ENCODE measurements at regions not wholly inside any gene's neighbourhood (a gene's known extent, or its start where the extent isn't known, plus 50 kb on each side); places are given as distances from the start of the nearest gene placed in this dataset.

DNA sequence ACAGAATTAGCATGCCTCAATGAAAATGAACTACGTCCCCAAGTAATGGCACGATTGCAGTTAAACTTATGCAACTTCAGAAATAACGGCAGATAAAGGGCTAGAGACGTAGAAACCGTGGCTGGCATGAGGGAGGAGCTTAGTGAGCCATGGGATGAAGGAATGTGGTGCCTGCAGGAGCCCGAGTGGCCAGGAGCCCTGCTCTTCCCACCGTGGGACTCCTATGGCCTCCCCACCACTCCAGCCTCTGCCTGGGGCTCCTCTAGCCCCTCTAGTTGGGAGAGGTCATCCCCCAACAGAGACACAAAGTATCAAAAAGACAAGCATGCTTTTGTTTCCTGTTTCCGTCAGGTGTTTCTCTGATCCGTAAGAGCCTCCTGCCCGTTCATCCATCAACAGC, 75.1 kb upstream of the BHLHE23 start:
- Mint-ChIP-seq H3K9me3 (peaks cover 21% of the 10 kb centered on the region), H3K4me3 (no peak overlapping the region), H3K4me1 (no peaks in the 10 kb centered on the region), H3K36me3 (ENCODE audit: low read depth) (peaks cover 1% of the 10 kb centered on the region), H3K27ac (no peak overlapping the region), H3K27me3 (peaks cover 23% of the 10 kb centered on the region)
- intact Hi-C loops (cut with micrococcal nuclease), result no loop called here
- ChIA-PET CTCF (no interaction called here), POLR2A (no interaction called here)
- DNase-seq (no peak), ATAC-seq (ENCODE audit: low read depth) (no peak)
- TF ChIP-seq, protein P1, sequence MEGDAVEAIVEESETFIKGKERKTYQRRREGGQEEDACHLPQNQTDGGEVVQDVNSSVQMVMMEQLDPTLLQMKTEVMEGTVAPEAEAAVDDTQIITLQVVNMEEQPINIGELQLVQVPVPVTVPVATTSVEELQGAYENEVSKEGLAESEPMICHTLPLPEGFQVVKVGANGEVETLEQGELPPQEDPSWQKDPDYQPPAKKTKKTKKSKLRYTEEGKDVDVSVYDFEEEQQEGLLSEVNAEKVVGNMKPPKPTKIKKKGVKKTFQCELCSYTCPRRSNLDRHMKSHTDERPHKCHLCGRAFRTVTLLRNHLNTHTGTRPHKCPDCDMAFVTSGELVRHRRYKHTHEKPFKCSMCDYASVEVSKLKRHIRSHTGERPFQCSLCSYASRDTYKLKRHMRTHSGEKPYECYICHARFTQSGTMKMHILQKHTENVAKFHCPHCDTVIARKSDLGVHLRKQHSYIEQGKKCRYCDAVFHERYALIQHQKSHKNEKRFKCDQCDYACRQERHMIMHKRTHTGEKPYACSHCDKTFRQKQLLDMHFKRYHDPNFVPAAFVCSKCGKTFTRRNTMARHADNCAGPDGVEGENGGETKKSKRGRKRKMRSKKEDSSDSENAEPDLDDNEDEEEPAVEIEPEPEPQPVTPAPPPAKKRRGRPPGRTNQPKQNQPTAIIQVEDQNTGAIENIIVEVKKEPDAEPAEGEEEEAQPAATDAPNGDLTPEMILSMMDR (IDR thresholded peaks at IDR 0.05), result no peak

DNA sequence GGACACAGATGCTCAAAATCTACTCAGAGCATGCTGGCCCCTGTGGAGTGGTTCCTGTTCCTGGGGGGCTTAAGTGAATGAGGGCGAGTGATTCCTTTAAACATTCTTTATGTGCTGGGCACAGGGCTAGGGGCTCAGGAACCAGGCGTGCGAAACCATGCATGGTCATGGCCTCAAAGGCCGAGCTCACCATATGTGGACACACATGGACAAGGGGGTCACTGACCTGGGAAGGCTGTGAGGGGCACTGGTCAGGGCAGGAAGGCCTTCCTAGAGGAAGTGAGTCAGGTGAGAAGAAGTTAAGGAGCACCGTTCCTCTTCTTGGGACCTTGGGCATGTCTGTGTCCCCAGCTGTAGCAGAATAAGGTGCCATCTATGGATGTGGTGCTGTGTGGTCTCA, 74.6 kb upstream of the BHLHE23 start:
- Mint-ChIP-seq H3K27ac (no peak overlapping the region), H3K4me3 (no peak overlapping the region), H3K9me3 (peaks cover 21% of the 10 kb centered on the region), H3K4me1 (no peaks in the 10 kb centered on the region), H3K27me3 (peaks cover 25% of the 10 kb centered on the region), H3K36me3 (ENCODE audit: low read depth) (peaks cover 5% of the 10 kb centered on the region)
- POLR2A ChIA-PET, result no interaction called here
- CTCF ChIA-PET, result no interaction called here
- TF ChIP-seq, protein P1 (IDR thresholded peaks at IDR 0.05), result no peak
- ATAC-seq (ENCODE audit: low read depth) (no peak), DNase-seq (no peak)
- intact Hi-C loops (cut with micrococcal nuclease), result no loop called here

DNA sequence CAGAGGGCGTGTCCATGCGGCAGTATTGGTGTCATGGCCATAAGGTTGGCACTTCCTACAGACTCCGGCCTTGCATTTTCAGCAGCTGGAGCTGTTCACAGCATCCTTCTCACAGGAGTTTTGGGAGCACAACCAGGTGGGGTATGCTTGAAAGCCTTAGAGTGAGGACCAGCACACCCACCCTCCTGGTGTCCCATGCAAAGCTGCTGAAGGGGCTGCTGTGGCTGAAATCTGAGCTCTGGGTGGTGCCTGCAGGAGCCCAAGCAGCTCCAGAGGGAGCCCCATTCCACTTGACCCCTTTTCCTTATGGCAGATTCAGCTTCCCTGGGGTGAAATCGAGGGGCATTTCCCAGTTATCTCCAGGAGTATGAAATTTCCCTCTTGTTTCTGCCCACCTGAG, 74.0 kb upstream of the BHLHE23 start:
- DNase-seq, result no peak
- intact Hi-C loops (cut with micrococcal nuclease), result no loop called here
- ChIA-PET POLR2A (no interaction called here), CTCF (no interaction called here)
- Mint-ChIP-seq H3K4me3 (no peak overlapping the region), H3K27me3 (peaks cover 27% of the 10 kb centered on the region), H3K27ac (no peak overlapping the region), H3K9me3 (peaks cover 24% of the 10 kb centered on the region), H3K4me1 (no peaks in the 10 kb centered on the region), H3K36me3 (ENCODE audit: low read depth) (peaks cover 6% of the 10 kb centered on the region)
- no peak for ATAC-seq (ENCODE audit: low read depth)
- TF ChIP-seq, protein P1 (IDR thresholded peaks at IDR 0.05), result no peak

DNA sequence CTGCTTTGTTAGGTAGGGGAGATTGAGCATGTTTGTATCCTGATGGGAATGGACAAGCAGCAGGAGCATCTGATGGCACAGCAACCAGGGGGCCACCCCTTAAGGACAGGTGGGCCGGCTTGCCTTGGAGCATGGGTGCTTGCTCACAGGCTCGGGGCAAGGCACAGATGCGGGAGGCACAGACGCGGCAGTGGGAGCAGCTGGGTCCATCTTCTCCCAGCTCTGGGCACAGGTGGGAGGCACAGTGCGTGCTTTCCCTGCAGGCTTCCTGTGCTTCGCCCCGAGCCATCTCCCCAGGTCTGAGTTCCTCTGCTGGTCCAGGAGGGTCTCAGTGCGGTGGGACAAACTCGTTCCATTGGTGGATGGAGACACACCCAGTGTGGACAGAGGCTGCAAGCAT, 73.6 kb upstream of the BHLHE23 start:
- Mint-ChIP-seq H3K36me3 (ENCODE audit: low read depth) (peaks cover 6% of the 10 kb centered on the region), H3K27me3 (peaks cover 27% of the 10 kb centered on the region), H3K4me1 (no peaks in the 10 kb centered on the region), H3K9me3 (peaks cover 27% of the 10 kb centered on the region), H3K4me3 (no peak overlapping the region), H3K27ac (no peak overlapping the region)
- TF ChIP-seq, protein P1 (IDR thresholded peaks at IDR 0.05), result no peak
- no peak for DNase-seq
- POLR2A ChIA-PET, result no interaction called here
- CTCF ChIA-PET, result no interaction called here
- intact Hi-C loops (cut with micrococcal nuclease), result no loop called here
- no peak for ATAC-seq (ENCODE audit: low read depth)

DNA sequence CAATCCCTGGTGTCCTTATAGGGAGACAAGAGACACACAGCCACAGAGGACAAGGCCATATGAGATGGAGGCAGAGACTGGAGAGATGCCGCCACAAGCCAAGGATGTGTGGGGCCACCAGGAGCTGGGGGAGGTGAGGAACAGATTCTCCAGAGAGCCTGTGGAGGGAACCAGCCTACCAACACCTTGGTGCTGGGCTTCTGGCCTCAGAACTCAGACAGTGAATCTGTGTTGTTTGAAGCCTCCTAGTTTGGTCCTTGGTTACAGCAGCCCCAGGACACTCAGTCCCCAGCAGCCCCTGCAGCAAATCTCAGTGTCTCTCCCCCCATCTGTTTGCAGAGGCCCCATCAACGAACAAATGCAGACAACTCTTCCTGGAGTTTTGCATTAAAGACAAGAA, 73.2 kb upstream of the BHLHE23 start:
- H3K27ac Mint-ChIP-seq, result no peak overlapping the region
- TF ChIP-seq, protein P1 (IDR thresholded peaks at IDR 0.05), result no peak
- CTCF ChIA-PET, result no interaction called here
- ATAC-seq (ENCODE audit: low read depth) (no peak), DNase-seq (no peak)
- H3K4me3 Mint-ChIP-seq, result no peak overlapping the region
- peaks cover 29% of the 10 kb centered on the region for H3K9me3 Mint-ChIP-seq
- peaks cover 6% of the 10 kb centered on the region for H3K36me3 Mint-ChIP-seq (ENCODE audit: low read depth)
- POLR2A ChIA-PET, result no interaction called here
- peaks cover 29% of the 10 kb centered on the region for H3K27me3 Mint-ChIP-seq
- intact Hi-C loops (cut with micrococcal nuclease), result no loop called here
- H3K4me1 Mint-ChIP-seq, result no peaks in the 10 kb centered on the region
